ENCODE measurements at regions not wholly inside any gene's neighbourhood (a gene's known extent, or its start where the extent isn't known, plus 50 kb on each side); places are given as distances from the start of the nearest gene placed in this dataset.

- TF ChIP-seq ARID4B (CRISPR knock-in tag; IDR thresholded peaks at IDR 0.05; ENCODE audit: borderline replicate concordance) (no peak), MAX (CRISPR knock-in tag; IDR thresholded peaks at IDR 0.05) (no peak), ZNF671 (CRISPR knock-in tag; IDR thresholded peaks at IDR 0.05) (no peak), CTCF (IDR thresholded peaks at IDR 0.05) (no peak), ZNF219 (CRISPR knock-in tag; IDR thresholded peaks at IDR 0.05; ENCODE audit: borderline replicate concordance) (no peak), JAZF1 (CRISPR knock-in tag; IDR thresholded peaks at IDR 0.05) (no peak), HMGXB4 (CRISPR knock-in tag; IDR thresholded peaks at IDR 0.05) (no peak), KAT7 (CRISPR knock-in tag; IDR thresholded peaks at IDR 0.05; ENCODE audit: borderline replicate concordance) (no peak), TCF7 (CRISPR knock-in tag; IDR thresholded peaks at IDR 0.05; ENCODE audit: low read depth) (no peak), ATF2 (CRISPR knock-in tag; IDR thresholded peaks at IDR 0.05; ENCODE audit: borderline replicate concordance, low read depth) (no peak), E2F1 (CRISPR knock-in tag; IDR thresholded peaks at IDR 0.05) (no peak)
Observed at GRCh38 chr1:5628416-5628815, 363.8 kb downstream of the NPHP4 start (continued).

- DNase-seq (ENCODE audit: low spot score): no peak
- ChIA-PET CTCF (interaction anchor here (1.3 kb wide), 1 partner anchor 122 kb away, joined by 4 read pairs; no protein-coding TSS in a partner anchor), POLR2A (no interaction called here)
- peaks cover 66% of the 10 kb centered on the region for H3K9me3 Mint-ChIP-seq
- ATAC-seq: no peak
- H3K4me3 Mint-ChIP-seq: no peak overlapping the region
- H3K36me3 Mint-ChIP-seq: peaks cover 34% of the 10 kb centered on the region
- H3K4me1 Mint-ChIP-seq: no peaks in the 10 kb centered on the region
- no peak for TF ChIP-seq ZNF138 (CRISPR knock-in tag; conservative IDR thresholded peaks at IDR 0.05)
- no peak for TF ChIP-seq ZSCAN18 (CRISPR knock-in tag; IDR thresholded peaks at IDR 0.05)
- TF ChIP-seq HMGXB4 (CRISPR knock-in tag; IDR thresholded peaks at IDR 0.05): no peak
- no peak for TF ChIP-seq TEAD1 (CRISPR knock-in tag; IDR thresholded peaks at IDR 0.05)
- TF ChIP-seq ZMAT4 (CRISPR knock-in tag; IDR thresholded peaks at IDR 0.05): no peak
- no peak for TF ChIP-seq CTCF (IDR thresholded peaks at IDR 0.05)
- TF ChIP-seq ZNF219 (CRISPR knock-in tag; IDR thresholded peaks at IDR 0.05; ENCODE audit: borderline replicate concordance): no peak
- no peak for TF ChIP-seq GTF2I (CRISPR knock-in tag; conservative IDR thresholded peaks at IDR 0.05)
- TF ChIP-seq IRF2 (CRISPR knock-in tag; IDR thresholded peaks at IDR 0.05; ENCODE audit: borderline replicate concordance, low read depth): no peak
- TF ChIP-seq TP53 (CRISPR knock-in tag; IDR thresholded peaks at IDR 0.05): no peak
- TF ChIP-seq SP1 (CRISPR knock-in tag; conservative IDR thresholded peaks at IDR 0.05): no peak
- H3K27ac Mint-ChIP-seq: no peak overlapping the region
- H3K27me3 Mint-ChIP-seq (ENCODE audit: low read depth): peaks cover 3% of the 10 kb centered on the region; the same call in 1 of the 2 replicates
Observed at GRCh38 chr1:5623399-5623798, 368.8 kb downstream of the NPHP4 start.

Measured in WTC11 (cell line).